HFFc6 (cell line): ENCODE measurements at regions not wholly inside any gene's neighbourhood (a gene's known extent, or its start where the extent isn't known, plus 50 kb on each side); places are given as distances from the start of the nearest gene placed in this dataset.

Source experiments
- DNase-seq: peaks from one replicate; pipeline ENCODE4 v3.0.0-alpha.2; 2018
- H3K27ac Mint-ChIP-seq: 2 replicates; pipeline ENCODE4 v1.8.0; 2020; ENCODE audit warnings: mild to moderate bottlenecking, mixed read lengths
- H3K27me3 Mint-ChIP-seq: 2 replicates; pipeline ENCODE4 v1.8.0; 2021; ENCODE audit warnings: mild to moderate bottlenecking, moderate library complexity, mixed read lengths; ENCODE audit not compliant: insufficient read depth
- H3K36me3 Mint-ChIP-seq: 2 replicates; pipeline ENCODE4 v1.8.0; 2021; ENCODE audit warnings: low read depth, mixed read lengths
- H3K4me1 Mint-ChIP-seq: 2 replicates; pipeline ENCODE4 v1.8.0; 2020; ENCODE audit warnings: low read depth, mixed read lengths
- H3K4me3 Mint-ChIP-seq: 2 replicates; pipeline ENCODE4 v1.8.0; 2020; ENCODE audit warnings: mild to moderate bottlenecking, moderate library complexity, mixed read lengths
- H3K9me3 Mint-ChIP-seq: 2 replicates; pipeline ENCODE4 v1.8.0; 2020; ENCODE audit warnings: mild to moderate bottlenecking, mixed read lengths
- TF ChIP-seq, protein P1 (sequence below): fragments of 200-600 bp; sonication (generic); IDR thresholded peaks from 2 replicates; pipeline ENCODE4 v1.5.0; 2021; ENCODE audit warnings: antibody characterized with exemption, mild to moderate bottlenecking

GRCh38 chr6:147726342-147726741, 217.9 kb downstream of the SAMD5 start:
- no peak for DNase-seq
- Mint-ChIP-seq H3K27ac (no peak overlapping the region), H3K4me3 (no peak overlapping the region), H3K27me3 (no peaks in the 10 kb centered on the region; the same call in 1 of the 2 replicates), H3K9me3 (peaks cover 63% of the 10 kb centered on the region), H3K36me3 (no peaks in the 10 kb centered on the region), H3K4me1 (no peaks in the 10 kb centered on the region)
- TF ChIP-seq, protein P1, sequence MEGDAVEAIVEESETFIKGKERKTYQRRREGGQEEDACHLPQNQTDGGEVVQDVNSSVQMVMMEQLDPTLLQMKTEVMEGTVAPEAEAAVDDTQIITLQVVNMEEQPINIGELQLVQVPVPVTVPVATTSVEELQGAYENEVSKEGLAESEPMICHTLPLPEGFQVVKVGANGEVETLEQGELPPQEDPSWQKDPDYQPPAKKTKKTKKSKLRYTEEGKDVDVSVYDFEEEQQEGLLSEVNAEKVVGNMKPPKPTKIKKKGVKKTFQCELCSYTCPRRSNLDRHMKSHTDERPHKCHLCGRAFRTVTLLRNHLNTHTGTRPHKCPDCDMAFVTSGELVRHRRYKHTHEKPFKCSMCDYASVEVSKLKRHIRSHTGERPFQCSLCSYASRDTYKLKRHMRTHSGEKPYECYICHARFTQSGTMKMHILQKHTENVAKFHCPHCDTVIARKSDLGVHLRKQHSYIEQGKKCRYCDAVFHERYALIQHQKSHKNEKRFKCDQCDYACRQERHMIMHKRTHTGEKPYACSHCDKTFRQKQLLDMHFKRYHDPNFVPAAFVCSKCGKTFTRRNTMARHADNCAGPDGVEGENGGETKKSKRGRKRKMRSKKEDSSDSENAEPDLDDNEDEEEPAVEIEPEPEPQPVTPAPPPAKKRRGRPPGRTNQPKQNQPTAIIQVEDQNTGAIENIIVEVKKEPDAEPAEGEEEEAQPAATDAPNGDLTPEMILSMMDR, result no peak

GRCh38 chr6:147728903-147729302, 220.4 kb downstream of the SAMD5 start:
- Mint-ChIP-seq H3K36me3 (no peaks in the 10 kb centered on the region), H3K9me3 (peaks cover 58% of the 10 kb centered on the region), H3K4me3 (no peak overlapping the region), H3K4me1 (no peaks in the 10 kb centered on the region), H3K27ac (no peak overlapping the region), H3K27me3 (no peaks in the 10 kb centered on the region; the same call in none of the 2 replicates)
- TF ChIP-seq, protein P1, result no peak
- no peak for DNase-seq

DNA sequence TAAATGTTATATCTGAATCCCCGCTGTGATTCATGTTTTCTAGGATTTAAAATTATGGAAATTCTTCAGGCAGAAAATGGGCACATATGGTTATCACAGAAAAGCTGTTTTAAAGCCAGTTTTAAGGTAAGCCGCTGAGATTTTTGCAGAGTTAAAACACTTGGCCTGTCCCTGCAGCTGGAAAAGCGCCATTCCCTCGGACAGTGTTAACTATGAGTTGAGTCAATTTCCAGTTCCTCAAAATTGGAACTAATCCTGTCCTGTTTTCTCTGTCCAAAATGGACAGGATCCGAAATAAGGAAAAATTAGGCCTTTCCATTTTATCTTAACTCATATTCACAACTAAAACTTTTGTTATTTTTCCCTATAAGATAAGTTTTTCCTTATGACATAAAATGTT, 225.2 kb downstream of the SAMD5 start:
- H3K27ac Mint-ChIP-seq, result no peak overlapping the region

GRCh38 chr6:147734151-147734550, 225.7 kb downstream of the SAMD5 start:
- TF ChIP-seq, protein P1, result no peak
- no peaks in the 10 kb centered on the region; the same call in 1 of the 2 replicates for H3K27me3 Mint-ChIP-seq
- H3K9me3 Mint-ChIP-seq, result peaks cover 43% of the 10 kb centered on the region
- no peaks in the 10 kb centered on the region for H3K4me1 Mint-ChIP-seq
- no peaks in the 10 kb centered on the region for H3K36me3 Mint-ChIP-seq
- DNase-seq, result no peak
- H3K27ac Mint-ChIP-seq, result no peak overlapping the region
- no peak overlapping the region for H3K4me3 Mint-ChIP-seq

More for the DNA sequence above, 225.2 kb downstream of the SAMD5 start:
- Mint-ChIP-seq H3K36me3 (no peaks in the 10 kb centered on the region), H3K4me3 (no peak overlapping the region), H3K4me1 (no peaks in the 10 kb centered on the region), H3K27me3 (no peaks in the 10 kb centered on the region; the same call in 1 of the 2 replicates), H3K9me3 (peaks cover 43% of the 10 kb centered on the region)
- no peak for DNase-seq
- TF ChIP-seq, protein P1, result no peak

- no peak for DNase-seq
- Mint-ChIP-seq H3K4me3 (no peak overlapping the region), H3K9me3 (peaks cover 33% of the 10 kb centered on the region), H3K4me1 (no peaks in the 10 kb centered on the region), H3K27me3 (no peaks in the 10 kb centered on the region; the same call in 1 of the 2 replicates), H3K36me3 (no peaks in the 10 kb centered on the region), H3K27ac (no peak overlapping the region)
- TF ChIP-seq, protein P1, result no peak
These were observed 227.4 kb downstream of the SAMD5 start for GRCh38 chr6:147735924-147736323.

DNA sequence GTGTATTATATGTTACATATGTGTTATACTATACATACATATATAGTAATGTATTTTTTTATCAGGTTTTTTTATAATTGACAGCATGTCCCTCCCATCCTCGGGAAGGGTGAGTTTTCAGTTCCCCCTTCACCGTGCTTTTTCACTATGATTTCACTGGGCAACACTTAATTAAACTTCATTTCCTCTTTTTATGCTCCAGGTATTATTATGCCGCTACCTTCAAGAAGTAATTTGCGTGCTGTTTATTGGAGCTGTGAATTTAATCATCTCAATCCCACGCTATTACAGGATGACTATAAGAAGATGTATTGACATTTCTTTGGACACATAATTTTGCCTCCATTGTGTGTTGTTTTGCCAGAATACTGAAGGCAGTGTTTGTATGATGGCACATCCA, 228.6 kb downstream of the SAMD5 start:
- Mint-ChIP-seq H3K27ac (no peak overlapping the region), H3K36me3 (no peaks in the 10 kb centered on the region), H3K9me3 (peaks cover 31% of the 10 kb centered on the region), H3K4me1 (no peaks in the 10 kb centered on the region), H3K4me3 (no peak overlapping the region), H3K27me3 (no peaks in the 10 kb centered on the region; the same call in 1 of the 2 replicates)
- DNase-seq, result no peak
- TF ChIP-seq, protein P1, result no peak
